ENCODE measurements at regions not wholly inside any gene's neighbourhood (a gene's known extent, or its start where the extent isn't known, plus 50 kb on each side); places are given as distances from the start of the nearest gene placed in this dataset.
A peak's percentile ranks its signal among the peaks of the same experiment; 100 is the strongest.
"Not testable (repeated sequence)": the region's sequence is repeated elsewhere in the genome, so short reads cannot be mapped to it uniquely, and the experiment has no call there.

GRCh38 chr2:13826314-13826853 is 806.1 kb upstream of the LRATD1 start:
- intact Hi-C loops (cut with DNase I) = no loop called here
- Histone ChIP-seq H3K36me3 (no peaks in the 10 kb centered on the region), H3K27ac (no peak overlapping the region), H3K9me3 (peaks cover 0 to 3% (median 0%) of the 10 kb centered on the region in 12 donors), H3K4me1 (no peaks in the 10 kb centered on the region), H3K4me3 (no peak overlapping the region), H3K27me3 (no peaks in the 10 kb centered on the region)
- TF ChIP-seq, protein P1, sequence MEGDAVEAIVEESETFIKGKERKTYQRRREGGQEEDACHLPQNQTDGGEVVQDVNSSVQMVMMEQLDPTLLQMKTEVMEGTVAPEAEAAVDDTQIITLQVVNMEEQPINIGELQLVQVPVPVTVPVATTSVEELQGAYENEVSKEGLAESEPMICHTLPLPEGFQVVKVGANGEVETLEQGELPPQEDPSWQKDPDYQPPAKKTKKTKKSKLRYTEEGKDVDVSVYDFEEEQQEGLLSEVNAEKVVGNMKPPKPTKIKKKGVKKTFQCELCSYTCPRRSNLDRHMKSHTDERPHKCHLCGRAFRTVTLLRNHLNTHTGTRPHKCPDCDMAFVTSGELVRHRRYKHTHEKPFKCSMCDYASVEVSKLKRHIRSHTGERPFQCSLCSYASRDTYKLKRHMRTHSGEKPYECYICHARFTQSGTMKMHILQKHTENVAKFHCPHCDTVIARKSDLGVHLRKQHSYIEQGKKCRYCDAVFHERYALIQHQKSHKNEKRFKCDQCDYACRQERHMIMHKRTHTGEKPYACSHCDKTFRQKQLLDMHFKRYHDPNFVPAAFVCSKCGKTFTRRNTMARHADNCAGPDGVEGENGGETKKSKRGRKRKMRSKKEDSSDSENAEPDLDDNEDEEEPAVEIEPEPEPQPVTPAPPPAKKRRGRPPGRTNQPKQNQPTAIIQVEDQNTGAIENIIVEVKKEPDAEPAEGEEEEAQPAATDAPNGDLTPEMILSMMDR (IDR thresholded peaks at IDR 0.05) = no peak
- TF ChIP-seq POLR2A (IDR thresholded peaks at IDR 0.05) = no peak
- ATAC-seq = no peak
- DNase-seq = no peak
- WGBS, 4 donors = 60 to 70% (median 66%) methylated on average over 5 of the region's 5 CpGs

- Histone ChIP-seq H3K9me3 (no peaks in the 10 kb centered on the region), H3K4me1 (no peaks in the 10 kb centered on the region), H3K27me3 (no peaks in the 10 kb centered on the region), H3K27ac (no peak overlapping the region), H3K36me3 (no peaks in the 10 kb centered on the region), H3K4me3 (no peak overlapping the region)
- TF ChIP-seq POLR2A (IDR thresholded peaks at IDR 0.05) = no peak
- TF ChIP-seq, protein P1 (IDR thresholded peaks at IDR 0.05) = no peak
- 58 to 64% (median 61%) methylated on average over 6 of the region's 6 CpGs for WGBS, 4 donors
- intact Hi-C loops (cut with DNase I) = no loop called here
- ATAC-seq (no peak), DNase-seq (no peak)
Measured at GRCh38 chr2:13858626-13859025, 773.9 kb upstream of the LRATD1 start.

DNA sequence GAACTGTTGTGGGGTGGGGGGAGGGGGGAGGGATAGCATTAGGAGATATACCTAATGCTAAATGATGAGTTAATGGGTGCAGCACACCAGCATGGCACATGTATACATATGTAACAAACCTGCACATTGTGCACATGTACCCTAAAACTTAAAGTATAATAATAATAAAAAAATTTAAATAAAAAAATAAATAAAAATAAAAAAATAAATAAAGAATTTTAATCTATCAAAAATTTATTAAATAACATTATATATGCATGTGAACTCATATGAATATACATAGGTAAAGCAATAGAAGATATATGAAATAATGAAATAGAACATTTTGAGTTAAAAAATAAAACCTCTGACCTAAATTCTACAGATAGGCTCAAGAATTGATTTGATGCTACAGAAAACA is 764.2 kb upstream of the LRATD1 start:
- H3K4me1 ChIP-seq; H3K27ac ChIP-seq; intact Hi-C loops (cut with DNase I); H3K36me3 ChIP-seq; ATAC-seq; H3K4me3 ChIP-seq; H3K27me3 ChIP-seq; DNase-seq: not testable (repeated sequence)
- peaks cover 0 to 15% (median 5%) of the 10 kb centered on the region in 12 donors for H3K9me3 ChIP-seq

GRCh38 chr2:13876491-13877037 is 756.0 kb upstream of the LRATD1 start:
- 45 to 51% (median 46%) methylated on average over 10 of the region's 10 CpGs for WGBS, 4 donors
- Histone ChIP-seq H3K36me3 (no peaks in the 10 kb centered on the region), H3K4me1 (no peaks in the 10 kb centered on the region), H3K27ac (peak overlapping the region in 10 of 12 donors; percentile 30 to 70 (median 54)), H3K9me3 (no peaks in the 10 kb centered on the region), H3K4me3 (peak overlapping the region in 3 of 12 donors; percentile 8 to 20 (median 12)), H3K27me3 (no peaks in the 10 kb centered on the region)
- intact Hi-C loops (cut with DNase I) = no loop called here
- DNase-seq = no peak
- TF ChIP-seq, protein P1 (IDR thresholded peaks at IDR 0.05) = no peak
- no peak for TF ChIP-seq POLR2A (IDR thresholded peaks at IDR 0.05)
- peak in 3 of 4 donors; percentile 43 to 96 (median 62) for ATAC-seq

GRCh38 chr2:13877571-13877970 is 754.9 kb upstream of the LRATD1 start:
- Histone ChIP-seq H3K27ac (peak overlapping the region in 4 of 12 donors; percentile 20 to 54 (median 32)), H3K36me3 (no peaks in the 10 kb centered on the region), H3K4me3 (no peak overlapping the region), H3K27me3 (no peaks in the 10 kb centered on the region), H3K4me1 (no peaks in the 10 kb centered on the region), H3K9me3 (peaks cover 0 to 5% (median 0%) of the 10 kb centered on the region in 12 donors)
- WGBS, 4 donors = 88 to 93% (median 92%) methylated on average over 2 of the region's 2 CpGs
- intact Hi-C loops (cut with DNase I) = no loop called here
- TF ChIP-seq POLR2A (IDR thresholded peaks at IDR 0.05) = no peak
- TF ChIP-seq, protein P1 (IDR thresholded peaks at IDR 0.05) = no peak
- ATAC-seq = no peak
- DNase-seq = no peak

Data from heart left ventricle (tissue), 16 donors.